GM19043 (cell line): ENCODE measurements at regions not wholly inside any gene's neighbourhood (a gene's known extent, or its start where the extent isn't known, plus 50 kb on each side); places are given as distances from the start of the nearest gene placed in this dataset.
A peak's percentile ranks its signal among the peaks of the same experiment; 100 is the strongest.

Experiments used
- ATAC-seq: cut with Tn5 transposase; IDR thresholded peaks from one replicate; pipeline ENCODE4 v1.9.1; 2021; ENCODE audit warnings: low read depth; ENCODE audit not compliant: unreplicated experiment

GRCh38 chr2:204260901-204261300 lies 284.4 kb upstream of the PARD3B start:
- ATAC-seq, result no peak

- ATAC-seq, result no peak
Measured at GRCh38 chr2:204261846-204262245, 283.4 kb upstream of the PARD3B start.

- ATAC-seq, result no peak
Measured at GRCh38 chr2:204264085-204264553, 281.2 kb upstream of the PARD3B start.

- no peak for ATAC-seq
Measured at GRCh38 chr2:204264621-204265140, 280.6 kb upstream of the PARD3B start.

- no peak for ATAC-seq
Measured at GRCh38 chr2:204265681-204266181, 279.5 kb upstream of the PARD3B start.

GRCh38 chr2:204268458-204268857 lies 276.8 kb upstream of the PARD3B start:
- ATAC-seq, result no peak

GRCh38 chr2:204268971-204269370 lies 276.3 kb upstream of the PARD3B start:
- ATAC-seq, result no peak

GRCh38 chr2:204272089-204272488 lies 273.2 kb upstream of the PARD3B start:
- ATAC-seq, result no peak

- no peak for ATAC-seq
Measured at GRCh38 chr2:204272610-204273287, 272.5 kb upstream of the PARD3B start.

- no peak for ATAC-seq
Measured at GRCh38 chr2:204274429-204274828, 270.8 kb upstream of the PARD3B start.

GRCh38 chr2:204274991-204275390 lies 270.3 kb upstream of the PARD3B start:
- ATAC-seq, result no peak

- no peak for ATAC-seq
Measured at GRCh38 chr2:204277226-204277625, 268.0 kb upstream of the PARD3B start.

- no peak for ATAC-seq
Measured at GRCh38 chr2:204278454-204278853, 266.8 kb upstream of the PARD3B start.

- no peak for ATAC-seq
Measured at GRCh38 chr2:204279819-204280218, 265.5 kb upstream of the PARD3B start.

GRCh38 chr2:204280262-204280668 lies 265.0 kb upstream of the PARD3B start:
- no peak for ATAC-seq

- ATAC-seq, result no peak
Measured at GRCh38 chr2:204282081-204282480, 263.2 kb upstream of the PARD3B start.

- peak; percentile 80 for ATAC-seq
Measured at GRCh38 chr2:204282525-204282924, 262.8 kb upstream of the PARD3B start.

GRCh38 chr2:204289066-204289465 lies 256.2 kb upstream of the PARD3B start:
- ATAC-seq, result no peak

GRCh38 chr2:204292439-204292838 lies 252.8 kb upstream of the PARD3B start:
- ATAC-seq, result no peak

- ATAC-seq, result no peak
Measured at GRCh38 chr2:204293884-204294747, 251.2 kb upstream of the PARD3B start.

- no peak for ATAC-seq
Measured at GRCh38 chr2:204298404-204298803, 246.9 kb upstream of the PARD3B start.
